Right renal cortex interstitium (tissue), 3 donors: ENCODE measurements at regions not wholly inside any gene's neighbourhood (a gene's known extent, or its start where the extent isn't known, plus 50 kb on each side); places are given as distances from the start of the nearest gene placed in this dataset.

Source experiments
- DNase-seq, 3 donors: peaks; one replicate each; pipeline ENCODE4 v3.0.0-alpha.2; 2013; ENCODE audit warnings: low read depth in 3 of 3, low spot score in 2 of 3

GRCh38 chr11:122062763-122063162 is 53.3 kb downstream of the BLID start:
- DNase-seq = no peak

DNA sequence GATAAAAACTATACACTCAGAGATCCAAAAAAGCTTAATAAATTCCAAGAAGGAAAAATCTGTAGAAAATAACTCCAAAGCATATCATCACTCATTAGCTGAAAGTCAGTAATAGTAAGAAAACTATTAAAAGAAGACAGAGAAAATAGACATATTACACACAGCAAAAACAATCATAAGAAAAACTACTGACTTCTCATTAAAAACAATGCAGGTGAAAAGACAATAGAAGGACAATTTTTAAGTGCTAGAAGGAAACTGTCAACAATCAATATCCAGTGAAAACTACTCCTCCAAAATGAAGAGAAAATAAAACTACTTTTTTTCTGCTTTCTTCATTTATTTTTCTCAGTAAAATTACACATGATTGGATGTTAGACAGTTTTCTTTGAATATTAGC is 56.5 kb downstream of the BLID start:
- no peak for DNase-seq

GRCh38 chr11:122050021-122050690 is 65.9 kb downstream of the BLID start:
- DNase-seq = no peak

DNA sequence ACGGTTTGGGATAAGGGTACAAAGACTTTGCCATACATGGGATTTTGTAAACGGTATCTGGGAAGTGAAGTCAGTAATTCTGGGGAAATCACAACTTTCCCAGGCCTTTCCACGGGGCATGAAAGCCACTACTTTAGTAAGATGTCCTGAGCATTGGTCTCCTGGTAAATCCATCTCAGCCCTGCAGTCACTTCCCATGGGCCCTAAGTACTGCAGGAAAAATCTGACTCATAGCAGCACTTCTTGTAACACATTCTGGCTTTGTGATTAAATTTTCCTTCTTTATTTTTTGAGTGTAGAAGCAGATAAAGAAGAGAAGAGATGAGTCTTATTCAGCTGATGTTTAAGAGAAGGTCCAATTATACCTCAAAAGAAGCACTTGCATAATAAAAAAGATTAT is 67.6 kb downstream of the BLID start:
- DNase-seq = no peak

- DNase-seq = no peak
Observed at GRCh38 chr11:122046846-122047245, 69.2 kb downstream of the BLID start.

DNA sequence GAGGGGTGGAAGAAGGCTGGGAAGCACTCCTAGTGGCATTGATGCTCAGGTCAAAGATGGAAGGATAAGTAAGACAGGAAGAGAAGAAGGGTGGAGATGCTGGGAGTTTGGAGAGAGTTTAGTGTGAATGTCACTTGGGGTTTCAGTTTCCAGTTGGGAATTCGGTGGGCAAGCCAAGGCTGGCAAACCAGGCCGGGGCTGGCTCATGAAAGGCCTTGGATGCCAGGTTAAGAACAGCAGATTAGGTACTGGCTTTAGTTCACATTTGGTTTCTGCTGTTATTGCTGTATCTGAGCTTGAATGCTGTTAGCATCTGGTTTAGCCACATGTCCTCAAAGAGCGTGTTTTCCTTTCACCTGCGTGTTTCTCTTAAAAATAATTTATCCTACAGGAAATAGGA is 69.6 kb downstream of the BLID start:
- no peak for DNase-seq

DNA sequence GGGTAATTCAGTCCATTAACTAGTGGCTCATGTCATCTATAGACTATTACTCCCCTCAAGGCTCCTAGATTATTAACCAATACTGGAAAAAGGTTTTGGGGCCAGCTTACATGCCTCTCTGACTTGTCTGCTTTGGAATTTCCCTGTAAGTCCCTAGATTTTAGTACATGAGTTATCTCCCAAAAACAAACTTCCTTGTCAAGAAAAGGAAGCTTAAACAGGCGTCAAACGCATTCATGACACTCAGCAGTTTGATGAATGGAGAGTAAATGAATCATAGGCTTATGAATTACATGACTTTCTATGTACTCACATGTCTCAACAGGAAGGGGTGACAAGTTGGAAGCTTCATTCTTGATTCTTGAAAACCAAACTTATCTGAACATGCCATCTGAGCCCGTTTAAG is 70.8 kb downstream of the BLID start:
- DNase-seq = no peak

GRCh38 chr11:122044086-122044485 is 71.9 kb downstream of the BLID start:
- no peak for DNase-seq

DNA sequence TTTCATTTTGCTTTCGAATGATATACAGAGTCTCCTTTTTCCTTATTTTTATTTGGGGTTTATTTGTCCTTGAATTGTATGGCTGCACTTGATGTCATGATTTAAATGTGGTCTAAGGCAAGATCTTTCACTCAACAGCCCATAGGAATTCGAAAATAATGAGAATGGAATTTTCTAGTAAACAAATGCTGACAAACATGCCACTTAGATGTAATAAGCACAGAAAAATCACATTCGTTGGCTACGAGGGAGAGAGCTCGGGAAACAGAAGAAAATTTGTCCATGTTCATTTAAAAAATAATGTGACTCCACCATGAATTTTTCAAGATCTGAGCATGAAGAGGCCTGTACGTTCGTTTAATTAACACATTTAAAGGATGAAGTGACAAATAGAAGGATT is 73.0 kb downstream of the BLID start:
- DNase-seq = no peak

DNA sequence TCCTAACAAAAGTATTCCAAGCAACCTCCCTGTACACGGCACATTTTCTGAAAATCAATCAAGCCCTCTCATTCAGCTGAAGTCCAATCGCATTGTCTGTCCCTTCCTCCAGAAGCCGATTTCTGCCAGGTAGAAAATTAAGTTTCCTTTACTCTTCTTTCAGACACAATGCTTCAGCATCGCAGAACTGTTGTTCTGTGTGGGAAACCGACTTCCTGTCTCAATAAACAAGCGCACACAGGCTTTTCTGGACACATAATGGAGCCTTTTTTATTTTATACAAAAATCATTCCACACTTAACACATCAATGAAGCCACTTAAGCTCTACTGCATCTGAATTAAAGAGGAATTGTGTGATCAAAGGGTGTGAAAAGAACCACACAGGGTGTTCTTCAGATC is 75.6 kb downstream of the BLID start:
- DNase-seq = no peak

DNA sequence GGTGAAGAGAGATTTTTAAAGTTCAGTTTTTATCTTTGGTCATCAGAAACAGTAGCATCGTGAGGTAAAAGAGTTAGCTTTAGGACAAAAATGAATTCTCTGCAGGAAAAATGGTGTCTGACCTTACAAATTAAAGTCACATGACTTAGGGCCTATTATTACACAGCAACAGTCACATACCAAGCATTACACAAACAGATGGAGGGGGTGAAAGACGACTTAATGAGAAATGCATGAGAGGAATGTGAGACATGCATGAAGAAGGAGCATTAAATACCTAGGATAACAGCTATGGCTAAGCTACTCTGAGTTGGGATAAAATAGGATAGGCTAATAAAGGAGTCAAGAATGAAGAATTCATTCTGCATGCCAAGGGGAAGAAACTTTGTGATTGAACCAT is 77.5 kb downstream of the BLID start:
- DNase-seq = no peak

DNA sequence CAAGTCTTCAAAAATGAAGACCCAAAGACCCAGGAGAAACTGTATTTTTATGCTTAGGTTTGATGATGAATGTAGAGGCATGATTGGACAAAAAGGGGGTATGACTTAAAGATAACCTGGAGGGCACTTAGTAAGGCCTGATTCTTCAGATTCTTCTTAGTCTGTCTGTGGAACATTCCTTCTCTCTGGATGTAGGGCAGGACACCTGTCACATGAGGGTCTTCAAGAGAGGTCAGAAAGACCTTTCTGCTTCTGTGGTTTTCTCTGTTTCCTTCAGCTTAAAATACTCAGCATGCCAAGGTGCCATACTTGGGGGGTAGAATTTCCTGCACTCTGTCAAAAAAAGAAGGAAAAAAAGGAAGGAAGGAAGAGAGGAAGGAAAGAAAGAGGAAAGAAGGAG is 78.1 kb downstream of the BLID start:
- no peak for DNase-seq

DNA sequence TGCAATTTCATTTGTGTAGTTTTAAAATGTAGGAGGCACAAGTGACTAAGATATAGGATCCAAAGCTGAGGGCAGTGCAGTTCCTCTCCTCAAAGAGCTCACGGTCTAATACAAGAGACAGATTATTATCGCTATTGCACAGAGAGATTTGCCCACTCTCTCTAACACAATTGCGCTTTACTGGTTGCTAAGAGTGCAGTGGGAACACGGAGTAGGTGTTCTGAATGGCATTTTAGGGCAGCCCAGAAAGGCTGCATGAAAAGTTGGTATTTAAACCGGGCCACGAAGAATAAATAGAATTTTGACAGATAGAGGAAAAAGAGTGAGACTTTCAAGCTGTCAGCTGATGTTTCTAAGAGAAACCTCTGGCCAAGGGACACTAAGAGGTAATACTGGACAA is 79.5 kb downstream of the BLID start:
- no peak for DNase-seq

GRCh38 chr11:122036018-122036417 is 80.0 kb downstream of the BLID start:
- no peak for DNase-seq

DNA sequence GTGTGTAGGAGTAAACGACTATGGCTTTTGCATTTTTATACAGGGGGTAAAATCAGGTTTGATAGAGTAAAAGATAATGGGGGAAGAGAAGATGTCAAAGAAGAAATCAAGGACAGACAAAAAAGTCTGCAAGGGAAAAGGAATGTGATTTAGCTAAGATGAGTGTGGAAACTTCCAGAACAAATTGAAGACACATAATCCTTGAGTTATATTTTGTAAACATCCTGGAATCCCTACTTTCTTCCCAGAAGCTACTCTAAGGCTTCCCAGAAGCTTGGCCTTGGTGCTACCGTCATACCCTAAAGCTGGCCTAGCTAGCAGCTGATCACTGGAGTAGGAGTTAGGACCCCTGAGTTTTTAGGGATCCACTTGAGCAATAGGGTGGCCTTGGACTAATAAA is 82.4 kb downstream of the BLID start:
- no peak for DNase-seq

DNA sequence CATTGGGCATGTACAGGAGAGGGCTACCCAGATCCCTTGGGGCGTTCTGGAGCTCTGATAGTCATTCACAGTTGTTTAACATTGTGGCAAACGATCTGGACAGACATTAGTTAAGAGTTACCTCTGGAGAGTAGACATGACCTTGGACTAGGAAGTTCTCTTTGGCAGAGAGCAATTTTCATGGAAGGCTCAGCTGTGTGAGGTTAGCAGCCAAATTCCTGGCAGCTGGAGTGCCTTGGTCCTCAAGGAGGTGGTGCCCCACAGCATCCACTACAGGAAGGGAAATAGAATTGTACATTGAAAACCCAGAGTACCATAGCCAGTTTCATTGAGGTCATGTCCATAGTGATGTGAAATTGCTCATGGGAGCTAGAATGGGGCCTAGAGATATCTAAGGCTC is 82.8 kb downstream of the BLID start:
- no peak for DNase-seq

- no peak for DNase-seq
Observed at GRCh38 chr11:122032317-122032716, 83.7 kb downstream of the BLID start.

GRCh38 chr11:122031813-122032212 is 84.2 kb downstream of the BLID start:
- no peak for DNase-seq

GRCh38 chr11:122030286-122030685 is 85.7 kb downstream of the BLID start:
- DNase-seq = no peak

- DNase-seq = no peak
Observed at GRCh38 chr11:122028545-122028944, 87.5 kb downstream of the BLID start.

- DNase-seq = no peak
Observed at GRCh38 chr11:122028036-122028435, 88.0 kb downstream of the BLID start.

- DNase-seq = no peak
Observed at GRCh38 chr11:122025757-122026156, 90.3 kb downstream of the BLID start.

GRCh38 chr11:122024278-122024677 is 91.7 kb downstream of the BLID start:
- DNase-seq = no peak
